ENCODE measurements at regions not wholly inside any gene's neighbourhood (a gene's known extent, or its start where the extent isn't known, plus 50 kb on each side); places are given as distances from the start of the nearest gene placed in this dataset.

DNA sequence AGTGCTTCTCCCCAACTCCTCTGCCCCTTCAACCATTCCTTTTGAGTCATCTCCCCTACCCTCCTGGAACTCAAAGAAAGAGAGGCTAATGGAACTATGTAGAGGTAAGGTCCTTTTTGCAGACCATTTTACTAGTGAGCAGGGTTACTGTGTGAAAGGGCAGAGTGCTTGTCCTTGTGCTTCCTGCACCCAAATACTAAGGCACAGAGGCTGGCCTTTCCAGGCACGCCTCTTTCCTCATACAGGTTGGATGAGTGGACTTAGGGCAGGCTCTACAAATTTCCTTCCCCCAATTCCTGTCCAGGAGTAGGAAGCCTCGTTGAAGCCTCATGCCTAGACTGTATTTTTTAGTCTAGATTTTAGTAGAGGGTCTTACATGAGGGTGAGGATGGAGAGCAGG lies 288.8 kb upstream of the SLC14A2 start:
- Histone ChIP-seq H3K4me1 (ENCODE audit: insufficient read depth, low read length, poor library complexity, severe bottlenecking) (no peaks in the 10 kb centered on the region), H3K36me3 (ENCODE audit: insufficient read depth, low read length, poor library complexity, severe bottlenecking) (no peaks in the 10 kb centered on the region), H3K27ac (ENCODE audit: low read depth, low read length, poor library complexity, severe bottlenecking) (no peak overlapping the region), H3K4me3 (ENCODE audit: low read depth, low read length, poor library complexity, severe bottlenecking) (no peak overlapping the region), H3K9me3 (ENCODE audit: low read depth, low read length, poor library complexity, severe bottlenecking) (no peaks in the 10 kb centered on the region), H3K27me3 (replicated peaks; ENCODE audit: insufficient read depth, low read depth, low read length, poor library complexity) (peaks cover 35% of the 10 kb centered on the region)
- ChIA-PET POLR2A (ENCODE audit: low non-redundant PET) (no interaction called here), CTCF (no interaction called here)
- TF ChIP-seq, protein P1, sequence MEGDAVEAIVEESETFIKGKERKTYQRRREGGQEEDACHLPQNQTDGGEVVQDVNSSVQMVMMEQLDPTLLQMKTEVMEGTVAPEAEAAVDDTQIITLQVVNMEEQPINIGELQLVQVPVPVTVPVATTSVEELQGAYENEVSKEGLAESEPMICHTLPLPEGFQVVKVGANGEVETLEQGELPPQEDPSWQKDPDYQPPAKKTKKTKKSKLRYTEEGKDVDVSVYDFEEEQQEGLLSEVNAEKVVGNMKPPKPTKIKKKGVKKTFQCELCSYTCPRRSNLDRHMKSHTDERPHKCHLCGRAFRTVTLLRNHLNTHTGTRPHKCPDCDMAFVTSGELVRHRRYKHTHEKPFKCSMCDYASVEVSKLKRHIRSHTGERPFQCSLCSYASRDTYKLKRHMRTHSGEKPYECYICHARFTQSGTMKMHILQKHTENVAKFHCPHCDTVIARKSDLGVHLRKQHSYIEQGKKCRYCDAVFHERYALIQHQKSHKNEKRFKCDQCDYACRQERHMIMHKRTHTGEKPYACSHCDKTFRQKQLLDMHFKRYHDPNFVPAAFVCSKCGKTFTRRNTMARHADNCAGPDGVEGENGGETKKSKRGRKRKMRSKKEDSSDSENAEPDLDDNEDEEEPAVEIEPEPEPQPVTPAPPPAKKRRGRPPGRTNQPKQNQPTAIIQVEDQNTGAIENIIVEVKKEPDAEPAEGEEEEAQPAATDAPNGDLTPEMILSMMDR (conservative IDR thresholded peaks at IDR 0.05; ENCODE audit: low read depth, low read length), result no peak
- no peak for TF ChIP-seq EZH2 (IDR thresholded peaks at IDR 0.05; ENCODE audit: borderline replicate concordance, low read depth, low read length, poor library complexity, severe bottlenecking)
- intact Hi-C loops (cut with micrococcal nuclease; ENCODE audit: unreplicated experiment), result no loop called here
- no TSS peak for BruUV-seq (replicated peaks)
- no peak for DNase-seq (ENCODE audit: low spot score)

DNA sequence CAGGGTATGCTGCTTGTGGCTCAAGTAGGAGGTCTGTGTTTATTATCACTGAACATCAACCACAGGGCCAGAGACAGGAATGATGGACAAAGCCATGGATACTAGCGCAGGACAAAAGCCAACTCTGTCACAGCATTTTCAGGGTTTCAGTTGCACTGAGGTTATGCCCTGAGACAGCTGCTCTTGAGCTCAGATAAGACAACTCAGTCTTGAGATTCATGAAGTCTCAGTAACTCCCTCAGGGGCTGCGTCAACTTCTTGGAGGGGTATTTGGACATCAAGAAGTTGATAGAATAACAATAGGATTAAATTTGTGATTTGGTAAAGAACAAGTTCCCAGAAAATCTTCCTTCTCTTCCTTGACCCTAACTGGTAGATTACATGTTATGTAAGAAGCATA lies 287.0 kb upstream of the SLC14A2 start:
- no peak for DNase-seq (ENCODE audit: low spot score)
- Histone ChIP-seq H3K4me1 (ENCODE audit: insufficient read depth, low read length, poor library complexity, severe bottlenecking) (no peaks in the 10 kb centered on the region), H3K9me3 (ENCODE audit: low read depth, low read length, poor library complexity, severe bottlenecking) (no peaks in the 10 kb centered on the region), H3K27me3 (replicated peaks; ENCODE audit: insufficient read depth, low read depth, low read length, poor library complexity) (peaks cover 35% of the 10 kb centered on the region), H3K4me3 (ENCODE audit: low read depth, low read length, poor library complexity, severe bottlenecking) (no peak overlapping the region), H3K36me3 (ENCODE audit: insufficient read depth, low read length, poor library complexity, severe bottlenecking) (no peaks in the 10 kb centered on the region), H3K27ac (ENCODE audit: low read depth, low read length, poor library complexity, severe bottlenecking) (no peak overlapping the region)
- ChIA-PET POLR2A (ENCODE audit: low non-redundant PET) (no interaction called here), CTCF (no interaction called here)
- TF ChIP-seq EZH2 (IDR thresholded peaks at IDR 0.05; ENCODE audit: borderline replicate concordance, low read depth, low read length, poor library complexity, severe bottlenecking), result no peak
- intact Hi-C loops (cut with micrococcal nuclease; ENCODE audit: unreplicated experiment), result no loop called here
- no TSS peak for BruUV-seq (replicated peaks)

DNA sequence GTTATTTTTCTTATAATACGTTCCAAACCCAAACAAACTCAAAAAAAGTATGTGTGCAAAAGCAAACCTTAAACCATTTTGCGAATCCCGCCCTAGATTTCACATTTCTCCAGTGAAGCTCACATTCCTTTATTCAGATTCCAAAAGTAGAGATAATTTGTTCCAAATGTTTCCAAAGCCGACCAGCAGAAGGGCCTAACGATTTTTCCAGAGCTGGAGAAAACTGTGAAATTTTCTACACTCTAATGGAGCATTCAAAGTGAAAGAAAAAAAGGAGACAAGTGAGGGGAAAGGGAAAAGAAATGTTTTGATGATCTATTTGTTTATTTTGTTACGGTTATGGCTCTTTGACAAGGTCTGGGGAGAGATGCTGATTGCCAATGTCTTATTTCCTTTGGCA lies 286.5 kb upstream of the SLC14A2 start:
- ChIA-PET POLR2A (ENCODE audit: low non-redundant PET) (no interaction called here), CTCF (no interaction called here)
- intact Hi-C loops (cut with micrococcal nuclease; ENCODE audit: unreplicated experiment), result no loop called here
- Histone ChIP-seq H3K9me3 (ENCODE audit: low read depth, low read length, poor library complexity, severe bottlenecking) (no peaks in the 10 kb centered on the region), H3K36me3 (ENCODE audit: insufficient read depth, low read length, poor library complexity, severe bottlenecking) (no peaks in the 10 kb centered on the region), H3K27me3 (replicated peaks; ENCODE audit: insufficient read depth, low read depth, low read length, poor library complexity) (peaks cover 31% of the 10 kb centered on the region), H3K27ac (ENCODE audit: low read depth, low read length, poor library complexity, severe bottlenecking) (no peak overlapping the region), H3K4me1 (ENCODE audit: insufficient read depth, low read length, poor library complexity, severe bottlenecking) (no peaks in the 10 kb centered on the region), H3K4me3 (ENCODE audit: low read depth, low read length, poor library complexity, severe bottlenecking) (no peak overlapping the region)
- TF ChIP-seq EZH2 (IDR thresholded peaks at IDR 0.05; ENCODE audit: borderline replicate concordance, low read depth, low read length, poor library complexity, severe bottlenecking), result no peak
- TF ChIP-seq, protein P1 (conservative IDR thresholded peaks at IDR 0.05; ENCODE audit: low read depth, low read length), result no peak
- no peak for DNase-seq (ENCODE audit: low spot score)
- BruUV-seq (replicated peaks), result no TSS peak

DNA sequence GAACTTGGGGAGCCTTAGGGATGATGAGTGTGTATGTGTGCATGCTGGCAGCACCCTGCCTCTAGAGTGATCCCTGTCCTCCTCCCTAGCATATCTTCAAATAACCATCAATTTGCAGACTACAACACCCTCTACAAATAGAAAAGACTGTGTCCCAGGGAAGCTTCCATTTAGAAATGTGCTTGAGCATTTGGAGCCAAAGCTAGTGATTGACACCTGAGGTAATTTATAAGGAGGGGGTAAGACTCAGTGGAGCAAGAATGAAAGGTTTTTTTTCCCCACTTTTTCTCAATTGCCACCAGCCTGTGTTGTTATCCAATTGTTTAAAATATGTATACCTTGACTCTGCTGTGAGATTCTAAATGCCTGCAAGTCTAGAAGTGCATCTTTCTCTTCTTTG lies 286.0 kb upstream of the SLC14A2 start:
- DNase-seq (ENCODE audit: low spot score), result no peak
- intact Hi-C loops (cut with micrococcal nuclease; ENCODE audit: unreplicated experiment), result no loop called here
- no peaks in the 10 kb centered on the region for H3K36me3 ChIP-seq (ENCODE audit: insufficient read depth, low read length, poor library complexity, severe bottlenecking)
- no TSS peak for BruUV-seq (replicated peaks)
- TF ChIP-seq, protein P1 (conservative IDR thresholded peaks at IDR 0.05; ENCODE audit: low read depth, low read length), result no peak
- TF ChIP-seq EZH2 (IDR thresholded peaks at IDR 0.05; ENCODE audit: borderline replicate concordance, low read depth, low read length, poor library complexity, severe bottlenecking), result no peak
- ChIA-PET CTCF (no interaction called here), POLR2A (ENCODE audit: low non-redundant PET) (no interaction called here)
- no peaks in the 10 kb centered on the region for H3K4me1 ChIP-seq (ENCODE audit: insufficient read depth, low read length, poor library complexity, severe bottlenecking)
- H3K27ac ChIP-seq (ENCODE audit: low read depth, low read length, poor library complexity, severe bottlenecking), result no peak overlapping the region
- no peak overlapping the region for H3K4me3 ChIP-seq (ENCODE audit: low read depth, low read length, poor library complexity, severe bottlenecking)
- peaks cover 30% of the 10 kb centered on the region for H3K27me3 ChIP-seq (replicated peaks; ENCODE audit: insufficient read depth, low read depth, low read length, poor library complexity)
- no peaks in the 10 kb centered on the region for H3K9me3 ChIP-seq (ENCODE audit: low read depth, low read length, poor library complexity, severe bottlenecking)

Data from A673 (cell line).